HG02970 (cell line): ENCODE measurements at regions not wholly inside any gene's neighbourhood (a gene's known extent, or its start where the extent isn't known, plus 50 kb on each side); places are given as distances from the start of the nearest gene placed in this dataset.

Experiments
- ATAC-seq: cut with Tn5 transposase; IDR thresholded peaks from one replicate; pipeline ENCODE4 v1.9.1; 2021; ENCODE audit warnings: mild to moderate bottlenecking, moderate library complexity, moderate number of reproducible peaks; ENCODE audit not compliant: unreplicated experiment, low FRiP score

DNA sequence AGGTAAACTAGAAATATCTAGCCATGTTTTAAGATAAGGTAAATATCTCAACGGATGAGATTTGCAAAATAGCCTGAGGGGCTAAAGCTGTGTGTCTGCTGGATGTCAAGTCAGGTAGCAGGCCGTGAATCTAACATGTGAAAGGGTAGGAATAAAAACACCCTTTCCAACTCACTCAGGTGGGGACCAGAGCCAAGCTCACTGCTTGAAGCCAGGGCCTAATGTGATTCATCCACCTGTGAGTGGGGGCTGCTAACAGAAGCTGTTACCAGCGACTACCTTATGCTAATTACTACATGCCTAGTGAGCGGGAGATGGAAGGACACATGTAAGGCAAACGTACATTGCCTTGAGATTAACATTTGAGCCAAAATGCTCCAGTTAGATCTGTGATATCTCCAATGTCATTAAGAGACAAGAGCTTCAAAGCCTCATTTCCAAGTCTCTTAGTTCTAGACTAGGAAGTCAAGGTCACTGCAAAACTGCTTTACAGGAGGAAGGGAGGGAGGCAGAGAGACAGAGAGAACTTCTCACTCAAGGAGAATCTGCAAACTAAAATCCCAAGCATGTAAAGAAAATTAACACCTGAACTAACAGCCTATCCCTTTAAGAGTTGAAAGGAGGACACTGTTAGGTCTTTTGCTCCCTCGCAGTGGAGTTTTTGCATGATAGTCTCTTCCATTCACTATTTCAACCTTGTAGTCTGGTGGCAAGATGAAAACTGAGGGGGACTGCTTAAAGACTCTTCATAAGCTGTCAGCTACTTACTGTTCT is 141.6 kb upstream of the RPS23 start:
- ATAC-seq = no peak

DNA sequence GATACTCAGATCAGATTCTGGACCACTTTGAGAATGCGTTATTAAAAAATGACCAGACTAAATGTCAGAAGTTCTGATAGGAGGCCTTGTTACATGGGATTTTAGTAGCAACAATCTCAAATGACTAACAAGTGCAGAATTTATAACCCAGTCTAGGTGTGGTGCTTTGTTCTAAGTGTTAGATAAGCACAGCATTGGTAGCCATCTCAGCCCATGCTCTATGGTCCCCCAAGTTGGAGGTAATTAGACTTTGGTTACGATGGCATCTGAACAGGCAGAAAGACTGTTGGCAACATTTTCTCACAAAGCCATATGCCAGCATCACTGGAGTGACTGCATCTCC is 140.4 kb upstream of the RPS23 start:
- ATAC-seq = no peak

DNA sequence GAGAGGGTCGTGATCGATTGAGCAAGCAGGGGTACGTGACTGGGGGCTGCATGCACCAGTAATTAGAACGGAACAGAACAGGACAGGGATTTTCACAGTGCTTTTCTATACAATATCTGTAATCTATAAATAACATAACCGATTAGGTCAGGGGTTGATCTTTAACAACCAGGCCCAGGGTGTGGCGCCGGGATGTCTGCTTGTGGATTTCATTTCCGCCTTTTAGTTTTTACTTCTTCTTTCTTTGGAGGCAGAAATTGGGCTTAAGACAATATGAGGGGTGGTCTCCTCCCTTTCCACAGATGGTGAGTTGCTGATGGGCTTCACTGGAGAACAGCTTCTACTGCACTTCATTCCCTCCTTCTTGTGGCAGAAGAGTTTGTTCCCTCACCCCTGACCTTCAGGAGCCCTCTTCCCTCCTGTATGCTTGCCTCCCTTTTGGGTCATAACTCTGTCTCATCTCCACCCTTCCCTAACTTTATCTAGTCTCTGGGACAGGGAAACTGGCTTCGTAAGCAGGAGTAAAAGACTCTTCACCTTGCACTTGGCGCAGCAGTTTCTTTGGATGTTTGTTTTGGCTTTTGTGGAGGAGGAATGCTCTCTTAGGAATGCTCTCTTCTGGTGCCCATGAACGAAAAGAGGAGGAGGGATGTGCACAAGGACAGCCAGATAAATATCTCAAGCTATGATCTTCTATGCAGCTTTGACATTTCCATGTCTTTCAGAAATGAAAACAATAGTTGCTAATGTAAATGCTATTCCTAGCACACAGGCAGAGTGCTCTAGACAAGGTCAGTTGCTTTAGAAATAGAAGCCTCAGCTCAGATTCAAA is 139.8 kb upstream of the RPS23 start:
- ATAC-seq = no peak

DNA sequence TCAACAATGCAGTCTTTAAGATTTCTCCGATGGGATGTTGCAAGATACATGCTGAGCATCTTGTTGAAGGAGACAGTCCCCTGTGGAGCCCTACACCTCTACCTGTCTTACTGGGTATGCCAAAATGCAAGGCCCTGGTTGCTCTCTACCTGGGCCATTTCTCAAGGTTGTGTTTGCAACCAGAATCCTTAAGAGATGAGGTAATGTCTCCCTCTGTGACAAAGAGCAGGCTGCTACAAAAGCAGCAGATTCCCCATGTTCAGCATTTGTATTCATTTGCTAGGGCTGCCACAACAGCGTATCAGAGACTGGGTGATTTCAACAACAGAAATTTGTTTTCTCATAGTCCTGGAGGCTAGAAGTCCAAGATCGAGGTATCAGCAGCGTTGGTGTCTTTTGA is 138.4 kb upstream of the RPS23 start:
- ATAC-seq = no peak

DNA sequence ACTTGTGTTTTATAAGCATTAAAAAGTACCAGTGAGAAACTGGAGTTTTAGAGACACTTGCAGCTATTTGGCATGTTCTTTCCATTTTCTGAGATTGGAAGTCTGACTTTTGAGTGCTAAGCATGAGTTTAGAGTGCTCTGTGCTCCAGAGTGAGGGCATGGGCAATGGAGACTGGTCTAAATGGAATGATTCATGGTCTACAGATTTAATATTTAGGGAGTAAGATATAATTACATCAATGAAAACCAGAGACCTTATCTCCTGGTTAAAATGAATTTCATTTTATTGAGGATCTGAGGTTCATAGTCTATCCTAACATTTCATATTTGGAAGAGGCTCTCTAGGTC is 135.9 kb upstream of the RPS23 start:
- ATAC-seq = no peak

DNA sequence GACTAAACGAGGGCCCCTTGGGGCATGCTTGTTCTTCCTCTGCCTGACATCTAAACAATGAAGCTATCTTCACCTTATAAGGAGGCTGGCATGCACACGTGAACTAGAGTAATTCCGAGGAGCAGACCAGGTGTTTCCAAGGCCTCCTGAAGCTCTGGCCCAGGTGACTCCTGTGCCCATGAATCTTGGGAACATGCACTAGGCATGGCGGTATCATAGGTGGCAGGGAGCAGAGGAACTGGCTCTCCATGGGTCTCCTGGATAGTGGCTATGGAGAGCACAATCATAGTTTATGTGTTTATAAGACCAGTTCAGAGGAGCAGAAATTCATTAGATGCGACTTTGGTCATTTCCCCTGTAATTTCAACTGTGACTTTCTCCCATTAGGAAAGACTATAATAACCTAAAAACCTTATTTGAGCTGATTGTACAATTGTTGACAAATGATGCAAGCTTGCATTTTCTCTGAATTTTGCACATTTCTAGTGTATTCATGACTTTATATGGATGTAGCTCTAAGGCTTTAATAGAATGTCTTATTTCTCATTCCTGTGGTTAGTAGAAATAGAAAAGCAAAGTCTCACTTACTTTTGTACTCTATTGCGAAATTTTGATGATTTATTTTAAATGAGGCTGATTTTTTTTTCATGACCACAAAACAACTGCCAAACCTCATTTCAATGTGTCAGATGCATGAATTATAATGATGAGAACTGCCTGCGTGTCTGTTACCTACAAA is 135.3 kb upstream of the RPS23 start:
- no peak for ATAC-seq

DNA sequence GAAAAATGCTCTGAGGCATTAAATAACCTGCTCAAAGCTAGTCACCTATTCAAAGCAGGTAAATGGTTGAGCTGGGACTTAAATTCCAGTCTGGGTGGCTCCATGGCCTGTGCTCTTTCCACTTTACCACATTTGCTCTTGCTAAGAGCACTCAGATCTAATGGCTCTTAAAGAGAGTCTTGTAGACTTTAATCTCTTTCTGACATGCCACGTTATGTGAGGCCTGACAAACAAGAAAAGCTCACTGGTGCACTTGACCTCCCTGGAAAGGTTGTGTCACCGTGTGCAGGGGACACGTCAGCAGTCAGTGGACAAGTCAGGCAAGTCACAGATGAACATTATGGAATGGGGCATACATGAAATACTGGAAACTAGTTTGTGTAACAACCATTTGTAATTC is 129.9 kb upstream of the RPS23 start:
- no peak for ATAC-seq

DNA sequence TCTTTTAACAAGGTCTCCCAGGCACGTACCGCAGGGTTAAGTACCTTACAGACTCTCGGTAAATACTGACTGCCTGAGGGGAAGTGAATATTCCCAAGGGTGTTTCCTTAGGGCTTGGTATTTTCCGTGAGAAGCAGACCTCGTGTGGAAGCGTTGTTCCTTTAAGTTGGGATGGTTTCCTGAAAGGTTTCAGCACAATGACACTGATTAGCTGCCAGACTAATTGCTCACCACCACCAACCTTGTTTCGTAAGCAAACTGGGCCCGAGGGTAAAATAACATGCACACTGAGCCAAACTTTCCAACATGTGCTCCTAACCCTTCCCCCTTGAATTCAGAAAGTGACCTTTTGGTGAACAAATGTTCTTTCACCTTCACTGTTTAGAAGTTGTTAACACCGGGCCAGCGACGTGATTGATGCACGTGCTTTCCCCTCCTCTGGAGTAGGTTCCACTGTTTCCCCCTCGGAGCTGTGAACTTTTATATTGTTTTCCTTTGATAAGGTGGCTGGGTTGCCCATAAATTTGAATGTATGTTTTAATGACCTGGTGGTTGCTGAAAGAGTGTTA is 128.1 kb upstream of the RPS23 start:
- ATAC-seq = no peak

DNA sequence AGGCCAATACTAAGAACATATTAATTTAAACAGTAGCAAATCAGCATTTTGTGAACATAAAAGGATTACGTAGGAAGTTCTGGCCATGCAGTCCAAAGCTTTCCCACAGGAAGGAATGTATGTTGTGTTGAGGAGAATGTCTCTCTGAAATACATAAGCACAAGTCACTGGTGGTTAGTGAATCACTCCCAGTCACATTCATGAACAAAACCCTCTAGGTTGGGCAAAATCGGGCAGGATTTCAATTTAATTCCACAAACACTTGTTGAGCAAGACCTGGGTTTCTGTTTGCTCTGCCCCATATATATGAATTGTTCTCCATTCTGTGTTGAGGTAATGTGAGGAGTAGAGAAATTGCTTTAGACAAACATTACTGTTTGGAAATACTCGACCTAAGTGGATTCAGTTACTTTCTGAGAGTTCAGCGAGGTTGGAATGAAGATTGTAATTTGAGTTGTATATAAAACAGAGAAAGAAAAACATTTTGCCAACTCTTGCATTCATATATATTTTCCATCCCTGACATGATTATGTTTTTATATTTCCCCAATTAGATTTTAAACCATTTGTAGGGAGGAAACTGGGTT is 127.6 kb upstream of the RPS23 start:
- ATAC-seq = no peak

DNA sequence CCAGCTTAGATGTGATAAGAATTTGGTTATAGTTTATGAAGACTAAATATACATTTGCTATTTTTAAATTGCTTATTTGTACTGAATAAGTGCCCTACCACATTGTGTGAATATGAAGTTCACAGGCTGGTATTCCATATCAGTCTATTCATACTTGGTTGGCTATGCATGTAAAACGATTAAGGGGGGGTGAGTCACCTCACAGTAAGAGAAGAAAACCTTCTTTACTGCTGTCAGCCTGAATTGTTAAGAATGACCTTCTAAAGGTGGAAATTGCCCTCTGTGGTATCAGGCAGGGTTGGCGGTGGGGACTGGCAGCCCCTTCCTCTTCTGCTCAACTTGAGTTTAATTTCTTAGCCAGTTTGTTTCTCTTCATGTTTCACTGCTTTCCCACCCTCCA is 127.0 kb upstream of the RPS23 start:
- no peak for ATAC-seq

DNA sequence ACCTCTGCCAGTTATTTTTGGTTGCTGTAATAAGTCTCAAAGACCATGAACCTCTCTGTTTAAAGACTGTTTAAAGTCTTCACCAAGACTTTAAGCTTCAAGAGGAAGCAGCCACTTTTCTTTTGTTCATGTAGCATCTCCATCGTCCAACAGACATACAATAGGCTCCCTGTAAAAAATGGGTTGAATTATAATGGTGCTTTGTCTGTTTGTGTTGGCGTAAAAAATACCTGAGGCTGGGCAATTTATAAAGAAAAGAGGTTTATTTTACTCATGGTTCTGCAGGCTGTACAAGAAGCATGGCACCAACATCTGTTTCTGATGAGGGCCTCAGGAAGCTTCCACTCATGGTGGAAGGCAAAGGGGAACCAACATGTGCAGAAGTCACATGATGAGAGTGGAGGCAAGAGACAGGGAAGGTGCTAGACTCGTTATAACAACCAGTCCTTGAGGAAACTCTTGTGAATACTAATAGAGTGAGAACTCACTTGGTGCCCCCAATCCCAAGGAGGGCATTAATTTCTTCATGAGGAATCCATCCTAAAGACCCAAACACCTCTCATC is 126.3 kb upstream of the RPS23 start:
- ATAC-seq = no peak

DNA sequence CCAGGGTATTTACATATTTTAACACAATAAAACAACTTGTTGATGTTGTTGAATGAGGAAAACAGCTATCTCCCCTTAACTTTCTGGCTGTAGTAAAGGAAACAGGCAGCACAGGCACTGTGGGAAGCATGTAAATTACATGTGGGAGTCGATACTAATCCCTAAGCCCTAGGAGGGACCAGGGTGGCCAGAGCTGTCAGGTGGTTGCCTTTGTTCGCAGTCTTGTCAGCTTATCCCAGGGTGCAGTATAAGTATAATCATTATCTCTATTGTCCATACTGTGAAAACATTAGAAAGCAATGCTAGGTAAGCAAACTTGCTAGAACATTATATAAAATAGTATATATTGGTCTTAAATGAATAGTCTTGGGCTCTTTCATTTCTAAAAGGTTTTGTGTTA is 125.6 kb upstream of the RPS23 start:
- ATAC-seq = no peak

DNA sequence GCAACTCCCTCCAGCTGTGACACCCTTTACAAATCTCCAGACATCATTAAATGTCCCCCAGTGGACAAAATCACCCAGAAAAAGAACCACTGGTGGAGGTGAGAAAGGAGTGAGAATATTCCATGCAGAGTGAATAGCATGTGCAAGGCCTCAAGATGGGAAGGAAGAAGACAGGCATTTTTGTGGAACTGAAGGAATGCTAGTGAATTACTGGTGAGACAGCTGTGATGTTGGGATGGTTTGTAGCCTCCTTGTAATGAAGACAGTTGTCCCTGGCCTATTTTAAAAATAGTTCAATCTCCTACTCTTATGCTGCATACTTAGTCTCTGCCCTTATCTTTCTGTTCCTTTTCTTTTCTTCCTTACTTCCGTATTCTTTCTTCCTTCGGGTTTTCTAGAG is 124.9 kb upstream of the RPS23 start:
- ATAC-seq = no peak

DNA sequence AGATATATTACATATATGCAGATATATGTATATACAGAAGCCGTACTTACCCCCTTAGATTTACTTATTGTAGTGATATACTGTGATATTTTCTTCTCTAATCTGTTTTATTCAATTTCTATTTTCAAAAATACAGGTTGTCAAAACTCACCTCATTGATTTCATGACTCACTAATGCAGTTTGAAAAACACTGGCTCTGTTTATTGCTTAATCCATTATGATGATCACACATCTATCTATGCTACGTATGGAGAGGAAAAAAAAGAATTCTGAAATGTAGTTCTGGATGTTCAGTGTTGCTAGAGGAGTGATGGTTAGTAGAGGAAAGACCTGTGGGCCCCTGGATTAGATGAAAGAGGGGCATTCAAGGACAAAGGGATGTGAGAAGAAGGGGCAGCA is 121.0 kb upstream of the RPS23 start:
- no peak for ATAC-seq

DNA sequence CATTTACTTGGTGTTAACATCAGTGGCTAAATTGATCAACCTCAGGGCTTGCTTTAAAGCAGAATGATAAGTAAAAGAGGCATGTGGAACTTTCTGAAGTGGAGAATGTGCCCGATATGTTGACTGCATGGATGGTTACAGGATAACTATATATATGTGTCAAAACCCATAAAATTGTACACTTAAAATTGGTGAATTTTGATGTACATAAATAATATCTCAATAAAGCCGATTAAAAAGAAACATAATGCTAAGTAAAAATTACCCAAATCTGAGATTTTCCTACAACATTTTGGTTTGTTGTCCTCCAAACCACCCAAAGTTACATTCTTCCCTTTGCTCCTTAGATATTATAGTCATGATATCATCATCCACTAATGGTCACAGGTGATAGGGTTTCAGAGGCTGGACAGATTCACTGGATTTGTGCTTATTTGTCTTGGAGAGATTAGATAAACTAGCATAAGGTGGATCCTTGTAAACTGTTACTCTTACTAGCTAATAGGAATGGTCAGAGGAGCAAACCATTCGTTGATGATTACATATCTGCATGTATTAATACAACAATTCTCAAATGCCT is 119.7 kb upstream of the RPS23 start:
- ATAC-seq = no peak

DNA sequence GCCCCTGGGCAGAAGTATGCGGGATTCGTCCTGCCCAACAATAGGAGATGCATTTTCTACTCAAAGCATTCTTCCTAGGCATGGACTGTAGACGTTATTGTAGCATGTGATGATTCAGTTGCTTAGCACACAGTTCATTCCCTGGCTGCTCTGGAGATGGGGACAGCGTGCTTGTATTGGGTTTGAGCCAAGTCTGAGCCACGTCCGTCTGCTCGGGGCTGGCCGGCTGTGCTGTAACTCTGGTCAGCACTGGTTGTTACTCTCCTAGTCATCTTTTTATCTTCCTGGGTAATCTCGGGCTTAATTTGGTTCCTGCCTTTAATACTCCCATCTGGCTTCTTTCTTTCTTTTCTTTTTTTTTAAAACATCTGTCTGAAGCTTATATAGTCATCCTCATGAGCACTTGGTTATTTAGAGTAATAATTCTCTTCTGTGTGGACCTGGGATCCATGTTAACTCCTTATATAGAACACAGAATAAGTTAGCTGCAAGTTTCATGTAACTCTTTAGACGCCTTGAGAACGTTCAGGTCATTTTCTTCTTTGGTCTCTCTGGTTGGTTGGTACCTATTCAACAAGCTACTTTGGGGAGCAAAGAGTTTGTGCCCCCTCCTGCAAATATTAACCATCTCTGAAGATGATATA is 118.8 kb upstream of the RPS23 start:
- no peak for ATAC-seq

DNA sequence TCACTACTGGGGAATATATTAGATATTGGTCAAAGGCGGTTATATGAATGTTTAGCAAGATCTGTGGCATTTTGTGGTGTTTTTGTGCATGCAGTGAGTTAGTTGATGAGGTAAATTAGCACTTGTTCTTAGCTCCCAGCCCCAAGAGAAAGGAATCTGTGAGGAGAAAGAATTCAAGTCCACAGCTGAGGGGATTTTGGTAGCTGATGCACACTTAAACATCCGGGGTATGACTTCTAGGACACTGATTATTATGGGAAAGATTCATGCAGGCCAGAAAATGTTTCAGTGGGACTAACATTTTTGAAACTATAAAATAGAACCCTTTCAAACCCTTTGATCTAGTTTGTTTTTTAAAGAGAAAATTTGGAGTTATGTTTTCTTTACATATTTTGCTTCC is 118.2 kb upstream of the RPS23 start:
- no peak for ATAC-seq

DNA sequence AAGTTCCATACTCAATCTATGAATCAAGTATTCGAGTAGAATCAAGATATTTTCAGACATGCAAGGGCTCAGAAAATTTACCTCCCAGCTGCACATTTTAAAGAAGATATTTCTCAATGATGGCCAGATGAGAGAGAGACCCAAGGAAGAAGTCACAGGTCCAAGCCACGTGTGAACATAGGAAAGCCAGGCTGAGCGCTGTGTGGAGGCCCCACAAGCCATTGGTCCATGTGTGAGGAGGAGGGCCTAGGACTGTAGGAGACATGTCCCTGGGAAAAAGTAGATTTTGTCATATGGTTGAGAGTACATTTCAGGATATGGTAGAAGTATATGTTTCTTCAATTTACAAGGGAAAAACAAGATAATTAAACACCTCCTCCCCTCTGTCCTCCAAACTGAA is 115.8 kb upstream of the RPS23 start:
- no peak for ATAC-seq

DNA sequence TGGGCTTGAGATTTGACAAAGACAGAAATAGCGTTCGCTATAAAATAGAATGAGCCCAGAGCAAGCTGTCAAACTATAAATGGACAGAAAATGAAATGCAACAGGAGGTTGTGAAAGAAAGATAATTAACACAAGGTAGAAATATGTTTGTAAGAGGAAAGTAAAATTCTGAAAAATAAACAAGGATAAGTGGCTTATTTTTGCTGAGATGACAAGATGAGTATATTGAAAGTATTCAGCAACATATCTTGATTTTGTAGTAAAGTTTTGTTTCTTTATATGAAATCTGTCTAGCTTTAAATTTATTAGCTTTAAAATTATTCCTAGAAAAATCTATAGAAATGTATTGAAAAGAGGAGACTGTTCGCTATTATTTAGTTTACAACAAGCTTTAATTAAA is 111.9 kb upstream of the RPS23 start:
- ATAC-seq = no peak

DNA sequence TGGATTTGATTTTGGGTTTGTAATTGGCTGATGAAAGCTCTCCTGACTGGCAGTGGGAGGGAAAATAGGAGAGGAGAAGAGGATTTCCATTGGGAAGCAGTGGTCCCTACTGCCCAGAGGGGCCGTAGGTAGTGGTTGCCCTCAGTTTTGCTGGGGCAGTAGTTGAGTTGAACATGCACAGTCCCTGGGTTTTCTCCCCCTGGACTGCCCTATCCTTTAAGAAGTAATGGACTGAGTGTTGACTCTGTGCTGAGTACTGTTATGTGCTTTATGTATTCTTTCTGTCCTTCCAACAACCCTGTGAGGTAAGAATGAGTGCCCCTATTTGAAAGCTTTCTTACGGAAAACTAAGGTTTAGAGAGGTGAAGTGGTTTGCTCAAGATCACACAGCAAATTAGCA is 111.2 kb upstream of the RPS23 start:
- no peak for ATAC-seq
